ENCODE measurements at regions not wholly inside any gene's neighbourhood (a gene's known extent, or its start where the extent isn't known, plus 50 kb on each side); places are given as distances from the start of the nearest gene placed in this dataset.
"Not testable (repeated sequence)": the region's sequence is repeated elsewhere in the genome, so short reads cannot be mapped to it uniquely, and the experiment has no call there.

DNA sequence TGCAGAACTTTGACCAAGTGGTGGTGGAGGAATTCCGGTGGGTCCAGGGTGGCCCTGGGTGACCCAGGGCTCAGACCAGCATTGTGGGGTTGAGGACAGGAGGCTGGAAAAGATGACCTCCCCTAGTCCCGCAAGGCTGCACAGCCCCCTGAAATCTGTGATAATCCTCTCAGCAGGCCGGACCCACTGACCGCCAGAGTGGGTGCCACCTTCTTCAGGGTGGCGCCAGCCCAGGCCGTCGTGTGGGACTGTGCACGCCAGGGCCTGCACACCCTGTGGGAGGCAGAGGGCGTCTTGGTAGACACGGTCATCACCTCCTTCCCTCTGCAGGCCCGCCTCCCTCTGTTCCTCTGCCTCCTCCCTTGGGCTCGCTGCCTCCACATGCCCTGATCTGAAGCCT is 137.7 kb downstream of the TBC1D2B start:
- WGBS (ENCODE audit: insufficient coverage): 93% methylated on average over 11 of the region's 12 CpGs
- H3K4me1 ChIP-seq (ENCODE audit: control insufficient read depth in 2 of 2, insufficient read depth in 2 of 2, low read length in 2 of 2): peaks cover 2 to 9% of the 10 kb centered on the region in 2 donors
- TF ChIP-seq EZH2 (IDR thresholded peaks at IDR 0.05; ENCODE audit: borderline replicate concordance, insufficient read depth, low read depth, low read length, poor library complexity, severe bottlenecking): no peak
- TF ChIP-seq, protein P1, sequence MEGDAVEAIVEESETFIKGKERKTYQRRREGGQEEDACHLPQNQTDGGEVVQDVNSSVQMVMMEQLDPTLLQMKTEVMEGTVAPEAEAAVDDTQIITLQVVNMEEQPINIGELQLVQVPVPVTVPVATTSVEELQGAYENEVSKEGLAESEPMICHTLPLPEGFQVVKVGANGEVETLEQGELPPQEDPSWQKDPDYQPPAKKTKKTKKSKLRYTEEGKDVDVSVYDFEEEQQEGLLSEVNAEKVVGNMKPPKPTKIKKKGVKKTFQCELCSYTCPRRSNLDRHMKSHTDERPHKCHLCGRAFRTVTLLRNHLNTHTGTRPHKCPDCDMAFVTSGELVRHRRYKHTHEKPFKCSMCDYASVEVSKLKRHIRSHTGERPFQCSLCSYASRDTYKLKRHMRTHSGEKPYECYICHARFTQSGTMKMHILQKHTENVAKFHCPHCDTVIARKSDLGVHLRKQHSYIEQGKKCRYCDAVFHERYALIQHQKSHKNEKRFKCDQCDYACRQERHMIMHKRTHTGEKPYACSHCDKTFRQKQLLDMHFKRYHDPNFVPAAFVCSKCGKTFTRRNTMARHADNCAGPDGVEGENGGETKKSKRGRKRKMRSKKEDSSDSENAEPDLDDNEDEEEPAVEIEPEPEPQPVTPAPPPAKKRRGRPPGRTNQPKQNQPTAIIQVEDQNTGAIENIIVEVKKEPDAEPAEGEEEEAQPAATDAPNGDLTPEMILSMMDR (IDR thresholded peaks at IDR 0.05): no peak
- no peaks in the 10 kb centered on the region for H4K20me1 ChIP-seq (ENCODE audit: control insufficient read depth, insufficient read depth, low read length, poor library complexity, severe bottlenecking)
- H3K4me3 ChIP-seq (ENCODE audit: control extremely low read depth in 1 of 5, extremely low read depth in 1 of 5, insufficient read depth in 1 of 5, low read depth in 2 of 5, low read length in 4 of 5): no peak overlapping the region
- no peaks in the 10 kb centered on the region for H3K27me3 ChIP-seq (replicated peaks in 1 of 4; ENCODE audit: control extremely low read depth in 1 of 4, control insufficient read depth in 3 of 4, insufficient read depth in 4 of 4, low read length in 3 of 4)
- Mint-ChIP-seq H3K4me3 (no peak overlapping the region), H3K27me3 (no peaks in the 10 kb centered on the region), H3K9me3 (ENCODE audit: insufficient read depth) (no peaks in the 10 kb centered on the region), H3K4me1 (peaks cover 7% of the 10 kb centered on the region), H3K27ac (no peak overlapping the region)
- H3K9ac ChIP-seq (ENCODE audit: low read length): no peak overlapping the region
- no peaks in the 10 kb centered on the region for H3K9me3 ChIP-seq (ENCODE audit: control extremely low read depth in 1 of 3, control insufficient read depth in 2 of 3, insufficient read depth in 1 of 3, low read length in 2 of 3)
- ChIA-PET CTCF (no interaction called here), POLR2A (no interaction called here)
- no peak for ATAC-seq (ENCODE audit: low read depth)
- no peak overlapping the region for H2AFZ ChIP-seq (ENCODE audit: insufficient read depth, low read depth, low read length, poor library complexity, severe bottlenecking)
- intact Hi-C loops (cut with micrococcal nuclease): no loop called here
- no peak overlapping the region for H3K4me2 ChIP-seq (replicated peaks; ENCODE audit: low read depth, low read length, poor library complexity, severe bottlenecking)
- no peaks in the 10 kb centered on the region for H3K79me2 ChIP-seq (ENCODE audit: control insufficient read depth, insufficient read depth, low read length)
- DNase-seq: no peak
- H3K36me3 ChIP-seq (replicated peaks in 1 of 2; ENCODE audit: control extremely low read depth in 1 of 2, control insufficient read depth in 1 of 2, extremely low read depth in 1 of 2, insufficient read depth in 2 of 2, low read length in 1 of 2): no peaks in the 10 kb centered on the region
- no peak overlapping the region for H3K27ac ChIP-seq (ENCODE audit: low read length in 2 of 2)

DNA sequence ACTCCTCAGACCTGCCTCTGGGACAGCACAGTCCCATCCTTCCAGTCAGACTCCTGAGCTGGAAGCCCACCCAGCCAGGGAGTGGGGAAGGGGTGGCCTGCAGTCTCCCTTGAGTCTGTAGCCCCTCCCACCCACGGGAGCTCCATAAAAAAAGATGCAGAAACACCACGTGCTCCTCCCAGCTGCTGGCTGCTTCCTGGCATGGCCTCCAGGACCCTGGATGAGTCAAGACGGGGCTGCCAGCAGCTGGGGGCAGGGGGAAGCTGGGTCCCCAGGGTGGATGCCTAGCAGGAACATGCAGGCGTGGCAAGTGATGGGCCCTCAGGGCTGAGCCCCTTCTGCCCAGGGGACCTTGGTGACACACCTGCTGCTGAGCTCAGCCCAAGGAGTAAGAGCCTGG is 138.5 kb downstream of the TBC1D2B start:
- intact Hi-C loops (cut with micrococcal nuclease); H3K9me3 Mint-ChIP-seq (ENCODE audit: insufficient read depth); H3K27ac Mint-ChIP-seq; H2AFZ ChIP-seq (ENCODE audit: insufficient read depth, low read depth, low read length, poor library complexity, severe bottlenecking); H3K4me2 ChIP-seq (replicated peaks; ENCODE audit: low read depth, low read length, poor library complexity, severe bottlenecking); H3K27me3 Mint-ChIP-seq; POLR2A ChIA-PET; H3K9me3 ChIP-seq (ENCODE audit: control extremely low read depth in 1 of 3, control insufficient read depth in 2 of 3, insufficient read depth in 1 of 3, low read length in 2 of 3); DNase-seq; CTCF ChIA-PET; H3K36me3 ChIP-seq (replicated peaks in 1 of 2; ENCODE audit: control extremely low read depth in 1 of 2, control insufficient read depth in 1 of 2, extremely low read depth in 1 of 2, insufficient read depth in 2 of 2, low read length in 1 of 2); H3K9ac ChIP-seq (ENCODE audit: low read length); H4K20me1 ChIP-seq (ENCODE audit: control insufficient read depth, insufficient read depth, low read length, poor library complexity, severe bottlenecking); H3K27ac ChIP-seq (ENCODE audit: low read length in 2 of 2); H3K4me3 Mint-ChIP-seq; H3K4me1 ChIP-seq (ENCODE audit: control insufficient read depth in 2 of 2, insufficient read depth in 2 of 2, low read length in 2 of 2); H3K79me2 ChIP-seq (ENCODE audit: control insufficient read depth, insufficient read depth, low read length); H3K4me1 Mint-ChIP-seq; H3K4me3 ChIP-seq (ENCODE audit: control extremely low read depth in 1 of 5, extremely low read depth in 1 of 5, insufficient read depth in 1 of 5, low read depth in 2 of 5, low read length in 4 of 5); ATAC-seq (ENCODE audit: low read depth); H3K27me3 ChIP-seq (replicated peaks in 1 of 4; ENCODE audit: control extremely low read depth in 1 of 4, control insufficient read depth in 3 of 4, insufficient read depth in 4 of 4, low read length in 3 of 4): not testable (repeated sequence)
- 15% methylated on average over 3 of the region's 4 CpGs for WGBS (ENCODE audit: insufficient coverage)

DNA sequence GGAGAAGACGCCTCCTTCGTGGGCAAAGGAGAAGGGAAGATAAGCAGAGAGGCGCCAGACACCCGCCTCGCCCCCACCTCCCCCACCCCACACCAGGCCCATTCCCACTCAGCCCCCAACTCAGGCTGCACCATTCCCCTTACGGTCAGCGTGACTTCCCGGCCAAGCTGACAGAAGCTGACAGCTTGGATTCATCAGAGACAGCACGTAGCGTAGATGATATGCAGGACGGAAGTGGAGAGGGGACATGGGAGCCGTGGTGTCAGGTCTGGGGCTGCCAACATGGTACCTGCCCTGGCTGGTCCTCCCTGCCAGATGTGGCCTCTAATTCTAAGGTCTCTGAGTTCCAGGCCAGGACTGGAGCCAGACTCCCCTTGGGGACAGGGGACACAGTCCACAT is 139.0 kb downstream of the TBC1D2B start:
- H3K79me2 ChIP-seq (ENCODE audit: control insufficient read depth, insufficient read depth, low read length); H2AFZ ChIP-seq (ENCODE audit: insufficient read depth, low read depth, low read length, poor library complexity, severe bottlenecking); H3K27me3 ChIP-seq (replicated peaks in 1 of 4; ENCODE audit: control extremely low read depth in 1 of 4, control insufficient read depth in 3 of 4, insufficient read depth in 4 of 4, low read length in 3 of 4); H3K4me3 ChIP-seq (ENCODE audit: control extremely low read depth in 1 of 5, extremely low read depth in 1 of 5, insufficient read depth in 1 of 5, low read depth in 2 of 5, low read length in 4 of 5); H3K27ac ChIP-seq (ENCODE audit: low read length in 2 of 2); POLR2A ChIA-PET; H3K27me3 Mint-ChIP-seq; CTCF ChIA-PET; H3K4me1 Mint-ChIP-seq; ATAC-seq (ENCODE audit: low read depth); H3K36me3 ChIP-seq (replicated peaks in 1 of 2; ENCODE audit: control extremely low read depth in 1 of 2, control insufficient read depth in 1 of 2, extremely low read depth in 1 of 2, insufficient read depth in 2 of 2, low read length in 1 of 2); H3K9me3 Mint-ChIP-seq (ENCODE audit: insufficient read depth); H3K4me3 Mint-ChIP-seq; H4K20me1 ChIP-seq (ENCODE audit: control insufficient read depth, insufficient read depth, low read length, poor library complexity, severe bottlenecking); H3K9ac ChIP-seq (ENCODE audit: low read length); H3K4me2 ChIP-seq (replicated peaks; ENCODE audit: low read depth, low read length, poor library complexity, severe bottlenecking); H3K9me3 ChIP-seq (ENCODE audit: control extremely low read depth in 1 of 3, control insufficient read depth in 2 of 3, insufficient read depth in 1 of 3, low read length in 2 of 3); H3K4me1 ChIP-seq (ENCODE audit: control insufficient read depth in 2 of 2, insufficient read depth in 2 of 2, low read length in 2 of 2); intact Hi-C loops (cut with micrococcal nuclease); H3K27ac Mint-ChIP-seq; DNase-seq: not testable (repeated sequence)
- 97% methylated on average over 4 of the region's 12 CpGs for WGBS (ENCODE audit: insufficient coverage)

All from B cell (primary cell).